ENCODE measurements at regions not wholly inside any gene's neighbourhood (a gene's known extent, or its start where the extent isn't known, plus 50 kb on each side); places are given as distances from the start of the nearest gene placed in this dataset.

DNA sequence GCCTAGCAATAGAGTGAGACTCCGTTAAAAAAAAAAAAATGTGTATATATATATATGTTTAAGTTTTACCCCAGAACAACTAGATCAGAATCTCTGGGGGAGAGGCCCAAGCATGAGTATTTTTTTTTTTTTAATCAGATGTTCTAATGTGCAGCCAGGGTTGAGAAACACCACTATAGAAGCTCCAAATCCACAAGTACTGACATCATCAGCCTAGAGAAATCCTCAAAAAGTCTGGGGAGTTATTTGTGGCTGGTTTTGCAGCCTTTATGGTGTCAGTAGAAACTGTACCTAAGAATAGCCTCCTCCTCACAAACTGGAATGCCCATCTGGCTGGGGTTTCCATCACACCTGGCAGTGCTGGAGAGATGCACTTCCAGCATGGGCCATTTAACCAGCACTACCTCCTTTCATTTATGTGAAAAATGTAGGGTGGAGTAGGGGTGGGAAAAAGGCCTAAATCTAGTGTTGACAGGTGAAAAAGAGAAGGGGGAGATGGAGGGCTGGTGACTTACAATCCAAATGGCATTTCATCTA is 93.5 kb downstream of the CBLL2 start:
- TF ChIP-seq, protein P1, sequence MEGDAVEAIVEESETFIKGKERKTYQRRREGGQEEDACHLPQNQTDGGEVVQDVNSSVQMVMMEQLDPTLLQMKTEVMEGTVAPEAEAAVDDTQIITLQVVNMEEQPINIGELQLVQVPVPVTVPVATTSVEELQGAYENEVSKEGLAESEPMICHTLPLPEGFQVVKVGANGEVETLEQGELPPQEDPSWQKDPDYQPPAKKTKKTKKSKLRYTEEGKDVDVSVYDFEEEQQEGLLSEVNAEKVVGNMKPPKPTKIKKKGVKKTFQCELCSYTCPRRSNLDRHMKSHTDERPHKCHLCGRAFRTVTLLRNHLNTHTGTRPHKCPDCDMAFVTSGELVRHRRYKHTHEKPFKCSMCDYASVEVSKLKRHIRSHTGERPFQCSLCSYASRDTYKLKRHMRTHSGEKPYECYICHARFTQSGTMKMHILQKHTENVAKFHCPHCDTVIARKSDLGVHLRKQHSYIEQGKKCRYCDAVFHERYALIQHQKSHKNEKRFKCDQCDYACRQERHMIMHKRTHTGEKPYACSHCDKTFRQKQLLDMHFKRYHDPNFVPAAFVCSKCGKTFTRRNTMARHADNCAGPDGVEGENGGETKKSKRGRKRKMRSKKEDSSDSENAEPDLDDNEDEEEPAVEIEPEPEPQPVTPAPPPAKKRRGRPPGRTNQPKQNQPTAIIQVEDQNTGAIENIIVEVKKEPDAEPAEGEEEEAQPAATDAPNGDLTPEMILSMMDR (conservative IDR thresholded peaks at IDR 0.05 in 1 of 2, IDR thresholded peaks at IDR 0.05 in 1 of 2; ENCODE audit: extremely low read depth in 1 of 2, insufficient read depth in 1 of 2, low read depth in 1 of 2, low read length in 2 of 2) = no peak
- TF ChIP-seq EZH2 (IDR thresholded peaks at IDR 0.05; ENCODE audit: borderline replicate concordance, low read length) = no peak
